ENCODE measurements at regions not wholly inside any gene's neighbourhood (a gene's known extent, or its start where the extent isn't known, plus 50 kb on each side); places are given as distances from the start of the nearest gene placed in this dataset.
"Not testable (repeated sequence)": the region's sequence is repeated elsewhere in the genome, so short reads cannot be mapped to it uniquely, and the experiment has no call there.

DNA sequence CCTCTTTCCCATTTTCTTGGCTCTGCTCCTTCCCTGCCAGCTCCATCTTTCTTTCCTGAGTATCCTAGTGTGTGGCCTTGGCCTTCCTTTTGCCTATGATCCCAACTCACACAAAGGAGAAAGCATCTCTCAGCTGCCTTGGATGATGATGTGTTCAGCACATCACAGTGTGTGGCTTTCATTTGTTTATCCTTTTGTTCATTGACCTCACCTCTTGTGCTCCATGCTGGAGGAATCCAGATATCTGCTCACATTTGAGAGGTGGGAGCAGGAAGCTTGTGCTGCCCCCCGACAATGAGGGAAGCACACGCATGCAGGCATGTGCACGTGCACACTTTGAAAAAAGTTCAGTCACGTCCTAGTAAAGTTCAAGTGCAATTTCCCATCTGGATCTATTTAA, 131.0 kb downstream of the SMIM20 start:
- DNase-seq (ENCODE audit: low read depth), result no peak

- DNase-seq (ENCODE audit: low read depth), result no peak
Measured at GRCh38 chr4:26047795-26048194, 133.8 kb downstream of the SMIM20 start.

- DNase-seq (ENCODE audit: low read depth), result no peak
Measured at GRCh38 chr4:26048378-26048882, 134.4 kb downstream of the SMIM20 start.

DNA sequence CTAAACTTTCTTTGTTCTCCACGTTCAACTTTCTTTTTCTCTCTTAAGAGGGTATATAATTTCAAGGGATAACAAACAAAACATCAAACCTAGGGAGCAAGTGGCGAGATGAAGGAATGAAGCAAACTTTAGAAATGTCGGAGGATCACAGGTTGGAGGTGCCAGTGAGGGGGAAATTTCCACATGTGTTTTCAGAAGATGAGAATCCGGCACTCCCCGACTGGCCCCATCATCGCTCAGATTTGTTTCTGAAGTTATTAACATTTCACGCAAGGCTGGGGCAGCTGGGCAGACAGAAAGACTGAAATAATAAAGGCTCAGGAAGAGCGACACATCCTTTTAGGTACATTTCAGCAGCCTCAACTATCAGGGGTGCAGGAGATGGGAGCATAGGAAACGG, 134.9 kb downstream of the SMIM20 start:
- no peak for DNase-seq (ENCODE audit: low read depth)

- no peak for DNase-seq (ENCODE audit: low read depth)
Measured at GRCh38 chr4:26049447-26049846, 135.4 kb downstream of the SMIM20 start.

DNA sequence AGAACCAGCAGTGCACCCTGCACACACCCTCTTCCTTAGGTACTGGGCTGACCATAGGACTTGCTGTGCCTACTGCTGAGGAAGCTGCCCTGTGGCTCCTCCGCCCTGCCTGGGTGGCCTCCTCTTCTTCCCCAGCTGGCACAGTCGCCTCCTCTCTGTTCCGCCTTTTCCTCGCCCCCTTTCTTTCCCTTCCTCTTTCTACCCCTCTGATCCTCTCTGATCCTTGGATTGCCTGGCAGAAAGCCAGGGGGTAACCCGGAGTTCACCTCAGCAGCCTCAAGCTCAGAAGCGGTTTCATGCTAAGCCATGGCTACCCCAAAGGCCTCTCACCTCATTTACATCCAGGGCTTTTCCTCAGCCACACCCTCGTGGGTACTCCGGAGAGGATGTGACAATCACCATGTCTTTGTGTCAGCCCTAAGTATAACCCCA, 136.2 kb downstream of the SMIM20 start:
- no peak for DNase-seq (ENCODE audit: low read depth)

DNA sequence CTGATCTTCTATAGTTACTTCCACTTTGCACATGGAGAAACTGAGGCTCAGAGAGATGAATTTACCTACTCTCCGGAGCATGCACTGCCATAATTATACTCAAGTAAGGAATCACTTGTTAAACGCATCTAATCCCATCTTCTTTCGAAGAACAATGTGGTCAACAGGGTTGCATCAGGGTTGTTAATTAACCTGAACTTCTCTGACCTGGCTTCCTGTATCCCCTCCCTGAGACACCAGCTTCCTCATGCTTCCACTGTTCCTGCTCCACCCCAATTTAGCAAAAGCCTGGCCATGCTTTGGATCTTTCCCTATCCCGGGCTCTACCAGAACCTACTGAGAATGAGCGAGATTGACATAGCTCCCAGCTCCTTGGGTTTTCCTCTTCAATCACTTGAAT, 136.7 kb downstream of the SMIM20 start:
- no peak for DNase-seq (ENCODE audit: low read depth)

- DNase-seq (ENCODE audit: low read depth), result no peak
Measured at GRCh38 chr4:26051240-26051639, 137.2 kb downstream of the SMIM20 start.

- DNase-seq (ENCODE audit: low read depth), result no peak
Measured at GRCh38 chr4:26052663-26053541, 138.9 kb downstream of the SMIM20 start.

GRCh38 chr4:26053761-26054160, 139.7 kb downstream of the SMIM20 start:
- no peak for DNase-seq (ENCODE audit: low read depth)

DNA sequence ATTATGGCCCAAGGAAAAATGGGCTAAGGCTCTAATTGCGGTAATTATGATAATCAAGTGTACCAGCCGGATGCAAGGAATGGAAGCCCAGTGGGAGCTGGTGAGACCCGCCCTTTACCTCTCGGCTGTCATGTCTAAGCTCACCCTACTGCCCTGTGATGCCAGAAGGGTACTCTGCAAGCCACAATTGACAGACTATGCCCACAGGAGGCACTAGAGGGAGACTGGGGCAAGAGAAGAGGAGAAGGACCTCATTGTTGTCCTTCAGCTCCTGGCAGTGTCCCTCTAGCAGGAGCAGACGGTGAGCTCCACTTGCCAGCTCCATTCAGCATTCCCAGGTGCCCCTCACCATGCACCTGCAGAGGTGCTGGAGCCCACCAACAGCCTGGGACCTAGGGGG, 141.8 kb downstream of the SMIM20 start:
- no peak for DNase-seq (ENCODE audit: low read depth)

GRCh38 chr4:26056406-26056805, 142.4 kb downstream of the SMIM20 start:
- no peak for DNase-seq (ENCODE audit: low read depth)

DNA sequence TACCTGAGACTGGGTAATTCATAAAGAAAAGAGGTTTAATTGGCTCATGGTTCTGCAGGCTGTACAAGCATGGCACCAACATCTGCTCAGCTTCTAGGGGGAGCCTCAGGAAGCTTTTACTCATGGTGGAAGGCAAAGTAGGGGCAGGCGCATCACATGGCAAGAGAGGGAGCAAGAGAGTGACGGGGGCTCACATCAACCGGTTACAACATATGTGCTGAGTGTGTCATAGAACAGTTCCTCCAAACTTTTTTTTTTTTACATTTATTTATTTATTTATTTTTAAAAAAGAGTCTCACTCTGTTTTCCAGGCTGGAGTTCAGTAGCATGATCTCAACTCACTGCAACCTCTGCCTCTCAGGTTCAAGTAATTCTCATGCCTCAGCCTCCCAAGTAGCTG, 143.8 kb downstream of the SMIM20 start:
- DNase-seq (ENCODE audit: low read depth), result not testable (repeated sequence)

GRCh38 chr4:26058537-26058936, 144.5 kb downstream of the SMIM20 start:
- DNase-seq (ENCODE audit: low read depth), result no peak

GRCh38 chr4:26059391-26060154, 145.6 kb downstream of the SMIM20 start:
- DNase-seq (ENCODE audit: low read depth), result no peak

GRCh38 chr4:26060286-26060685, 146.3 kb downstream of the SMIM20 start:
- DNase-seq (ENCODE audit: low read depth), result no peak

- DNase-seq (ENCODE audit: low read depth), result no peak
Measured at GRCh38 chr4:26061248-26061986, 147.4 kb downstream of the SMIM20 start.

GRCh38 chr4:26062215-26062614, 148.2 kb downstream of the SMIM20 start:
- DNase-seq (ENCODE audit: low read depth), result no peak

GRCh38 chr4:26064009-26064408, 150.0 kb downstream of the SMIM20 start:
- DNase-seq (ENCODE audit: low read depth), result not testable (repeated sequence)

DNA sequence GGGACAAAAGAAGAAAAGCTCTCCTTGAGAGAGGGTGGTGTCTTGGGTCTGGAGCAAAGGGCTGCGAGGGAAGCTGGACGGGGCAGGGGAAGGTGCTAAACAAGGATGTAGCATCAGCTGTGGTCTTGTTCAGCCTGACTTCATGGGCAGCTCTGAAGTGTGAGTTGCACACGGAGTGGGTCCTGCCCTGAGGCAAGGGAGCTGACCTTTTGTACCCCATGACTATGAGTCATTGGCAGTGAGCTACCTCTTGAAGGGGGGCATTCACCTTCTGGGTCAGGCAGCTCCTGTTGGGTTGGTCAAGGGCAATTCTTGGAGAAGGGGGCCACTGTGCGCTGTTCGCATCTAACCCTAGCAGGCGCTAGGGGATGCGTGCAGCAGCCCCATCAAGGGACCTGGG, 151.8 kb downstream of the SMIM20 start:
- DNase-seq (ENCODE audit: low read depth), result no peak

DNA sequence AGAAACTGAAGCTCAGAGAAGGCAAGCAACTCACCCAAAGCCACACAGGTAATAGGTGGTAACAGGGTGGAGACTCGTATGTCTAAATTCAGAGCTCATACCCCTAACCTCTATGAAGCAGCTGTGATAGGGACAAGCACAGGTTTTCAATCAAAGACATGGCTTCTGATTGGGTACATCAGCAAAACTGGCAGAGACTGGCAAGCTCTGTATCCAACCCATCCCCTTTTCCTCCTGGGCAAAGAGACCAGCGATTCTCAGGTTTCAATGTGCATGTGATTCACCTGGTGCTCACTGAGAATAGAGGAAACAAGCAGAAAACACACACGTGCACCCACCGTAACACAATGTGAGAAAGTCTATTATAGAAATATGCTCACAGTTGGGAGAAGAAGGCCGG, 153.0 kb downstream of the SMIM20 start:
- no peak for DNase-seq (ENCODE audit: low read depth)

DNA sequence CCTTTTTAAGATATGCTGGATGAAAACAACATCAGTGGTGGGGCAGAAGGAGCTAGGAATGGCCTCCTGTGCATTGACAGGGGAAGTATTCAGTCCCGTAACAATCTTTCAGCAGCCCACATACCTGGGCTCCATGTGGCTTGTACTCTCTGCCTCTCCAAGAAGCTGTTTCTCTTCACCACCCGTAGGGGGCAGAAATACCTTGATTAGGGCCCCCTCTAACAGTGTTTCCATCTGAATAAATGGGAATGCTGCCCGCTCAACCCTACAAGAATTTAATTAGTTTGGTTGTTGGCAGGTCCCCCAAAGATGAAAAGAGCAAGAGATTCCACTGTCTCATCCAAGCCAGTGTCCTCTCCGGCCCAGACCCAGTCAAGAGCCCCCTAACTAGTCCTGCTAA, 155.2 kb downstream of the SMIM20 start:
- DNase-seq (ENCODE audit: low read depth), result no peak

Measured in activated T-cell treated with anti-CD3 and anti-CD28 coated beads for 24 hours (primary cell).